ENCODE measurements at regions not wholly inside any gene's neighbourhood (a gene's known extent, or its start where the extent isn't known, plus 50 kb on each side); places are given as distances from the start of the nearest gene placed in this dataset.

DNA sequence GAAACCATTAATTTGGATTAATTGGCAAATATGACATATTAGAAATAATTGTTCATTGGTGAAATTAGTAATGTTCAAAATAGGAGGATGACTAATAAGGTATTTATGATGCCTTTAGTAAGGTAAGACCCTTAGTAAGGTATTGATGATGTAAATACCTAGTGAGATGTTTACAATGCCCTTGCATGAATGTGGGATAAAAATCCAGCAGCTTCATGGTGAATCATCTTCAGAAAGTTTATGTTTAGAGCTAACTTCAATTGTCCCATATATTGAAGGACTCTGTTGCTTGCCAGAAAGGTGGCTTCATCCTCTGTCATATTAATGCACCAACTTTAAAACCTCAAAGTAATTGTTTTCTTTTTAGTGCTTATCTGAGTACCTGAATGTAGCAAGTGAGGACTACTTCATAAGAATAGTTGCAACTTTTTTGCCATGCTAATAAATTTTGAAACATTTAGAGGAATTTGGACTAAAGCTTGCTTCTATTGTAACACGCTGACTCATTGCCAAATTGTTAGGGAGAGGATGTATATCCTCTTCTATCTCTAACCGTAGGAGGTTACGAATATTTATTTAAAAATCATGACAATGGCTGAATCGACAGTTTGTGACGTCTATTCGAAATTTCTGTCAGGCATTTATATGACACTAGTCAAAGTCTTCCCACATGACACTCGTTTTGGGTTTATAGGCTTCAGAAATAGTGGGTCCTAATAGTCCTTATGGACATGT, 174.1 kb upstream of the HS3ST1 start:
- DNase-seq (ENCODE audit: low read depth in 1 of 2, low spot score in 2 of 2), result no peak
- no peak overlapping the region for H3K4ac ChIP-seq (replicated peaks; ENCODE audit: insufficient read length, low read depth, low read length)
- H2BK5ac ChIP-seq (ENCODE audit: low read depth, low read length), result no peak overlapping the region
- ChIA-PET CTCF (ENCODE audit: partially characterized antibody) (interaction anchor here (1.5 kb wide), 1 partner anchor 8 kb away, joined by 3 read pairs; no protein-coding TSS in a partner anchor), POLR2A (ENCODE audit: partially characterized antibody) (no interaction called here)
- no peak overlapping the region for H2BK20ac ChIP-seq (ENCODE audit: low read length)
- H4K8ac ChIP-seq (ENCODE audit: extremely low read depth, insufficient read depth, low read length), result no peak overlapping the region
- no peak overlapping the region for H3K14ac ChIP-seq (ENCODE audit: insufficient read length)
- no peak overlapping the region for H2BK120ac ChIP-seq (replicated peaks; ENCODE audit: low read depth, low read length)
- no peak overlapping the region for H3K9ac ChIP-seq (replicated peaks in 1 of 4; ENCODE audit: extremely low read depth in 1 of 4, low read depth in 3 of 4, low read length in 3 of 4)
- H3K36me3 ChIP-seq (ENCODE audit: control insufficient read depth in 2 of 4, insufficient read depth in 4 of 4, low read length in 3 of 4), result no peaks in the 10 kb centered on the region
- no peak for FAIRE-seq
- H3K9me3 ChIP-seq (ENCODE audit: insufficient read depth in 2 of 2, low read depth in 1 of 2, low read length in 1 of 2), result no peaks in the 10 kb centered on the region
- H2AFZ ChIP-seq (ENCODE audit: low read length), result no peak overlapping the region
- no peaks in the 10 kb centered on the region for H3K79me2 ChIP-seq (ENCODE audit: control insufficient read depth in 1 of 2, insufficient read depth in 2 of 2, low read length in 2 of 2)
- no peak overlapping the region for H2AK5ac ChIP-seq (ENCODE audit: low read depth, low read length)
- H3K27me3 ChIP-seq (replicated peaks in 1 of 4; ENCODE audit: control insufficient read depth in 3 of 4, extremely low read depth in 1 of 4, insufficient read depth in 3 of 4, low read length in 3 of 4), result no peaks in the 10 kb centered on the region
- H3K27ac ChIP-seq (ENCODE audit: low read depth, low read length), result no peak overlapping the region
- no peak overlapping the region for H4K5ac ChIP-seq (ENCODE audit: insufficient read length, low read depth, low read length)
- H3K23ac ChIP-seq (ENCODE audit: insufficient read length), result no peak overlapping the region
- no peak overlapping the region for H3K4me3 ChIP-seq (ENCODE audit: extremely low read depth in 1 of 4, insufficient read depth in 2 of 4, low read depth in 3 of 4, low read length in 4 of 4)
- 82% methylated on average over 7 of the region's 7 CpGs; no CpG with 5 or more reads in 1 of the 2 experiments for WGBS, 2 experiments (ENCODE audit: extremely low coverage in 1 of 2, insufficient coverage in 1 of 2, insufficient read length in 1 of 2, insufficient replicate concordance in 2 of 2, low coverage in 1 of 2, low lambda C conversion rate in 2 of 2, missing lambda C conversion rate in 1 of 2)
- no peak overlapping the region for H3K56ac ChIP-seq (replicated peaks; ENCODE audit: insufficient read length, low read depth, low read length)
- no peaks in the 10 kb centered on the region for H4K20me1 ChIP-seq (replicated peaks in 1 of 2; ENCODE audit: control insufficient read depth in 1 of 2, insufficient read depth in 2 of 2, low read length in 2 of 2)
- H3K79me1 ChIP-seq (ENCODE audit: low read depth, low read length), result no peaks in the 10 kb centered on the region
- no peaks in the 10 kb centered on the region for H3K23me2 ChIP-seq (ENCODE audit: low read depth, low read length)
- no peak overlapping the region for H2BK15ac ChIP-seq (ENCODE audit: low read length)
- no peak overlapping the region for H3K18ac ChIP-seq (ENCODE audit: extremely low read depth, low read length)
- H3K4me2 ChIP-seq (ENCODE audit: insufficient read depth in 1 of 2, low read depth in 2 of 2, low read length in 2 of 2), result no peak overlapping the region
- no peak overlapping the region for H2BK12ac ChIP-seq (ENCODE audit: low read depth, low read length)
- H3K4me1 ChIP-seq (replicated peaks in 1 of 4; ENCODE audit: control insufficient read depth in 3 of 4, insufficient read depth in 4 of 4, low read length in 3 of 4), result 0 out of 7 replicates have a peak, but pooled peaks cover 0 to 2% (median 0%) of the 10 kb centered on the region in 4 experiments
- H4K91ac ChIP-seq (replicated peaks; ENCODE audit: insufficient read length, low read length), result no peak overlapping the region
- TF ChIP-seq CREB1 (IDR thresholded peaks at IDR 0.05), result no peak
